ENCODE measurements at regions not wholly inside any gene's neighbourhood (a gene's known extent, or its start where the extent isn't known, plus 50 kb on each side); places are given as distances from the start of the nearest gene placed in this dataset.
"Not testable (repeated sequence)": the region's sequence is repeated elsewhere in the genome, so short reads cannot be mapped to it uniquely, and the experiment has no call there.

GRCh38 chr2:215722986-215723630 is 287.2 kb upstream of the FN1 start:
- Histone ChIP-seq H3K27ac (ENCODE audit: low read depth, low read length) (no peak overlapping the region), H3K27me3 (ENCODE audit: control insufficient read depth in 2 of 2, insufficient read depth in 2 of 2, low read length in 2 of 2) (no peaks in the 10 kb centered on the region), H3K4me1 (ENCODE audit: control insufficient read depth in 2 of 2, insufficient read depth in 2 of 2, low read length in 2 of 2) (no peaks in the 10 kb centered on the region), H3K4me3 (ENCODE audit: low read length) (no peak overlapping the region), H3K9me3 (ENCODE audit: control insufficient read depth in 2 of 3, low read length in 3 of 3) (no peaks in the 10 kb centered on the region), H3K36me3 (ENCODE audit: control insufficient read depth in 2 of 3, insufficient read depth in 3 of 3, low read length in 3 of 3) (no peaks in the 10 kb centered on the region)
- Mint-ChIP-seq H3K4me3 (no peak overlapping the region), H3K27ac (no peak overlapping the region), H3K4me1 (peaks cover 0 to 6% (median under 1%) of the 10 kb centered on the region in 7 donors), H3K36me3 (no peaks in the 10 kb centered on the region), H3K27me3 (peaks cover 0 to 17% (median 3%) of the 10 kb centered on the region in 5 donors), H3K9me3 (peaks cover 0 to 4% (median 0%) of the 10 kb centered on the region in 11 donors)
- ChIA-PET POLR2A (no interaction called here), CTCF (no interaction called here)
- ATAC-seq (no peak), DNase-seq (no peak)
- intact Hi-C loops (cut with micrococcal nuclease), result no loop called here

DNA sequence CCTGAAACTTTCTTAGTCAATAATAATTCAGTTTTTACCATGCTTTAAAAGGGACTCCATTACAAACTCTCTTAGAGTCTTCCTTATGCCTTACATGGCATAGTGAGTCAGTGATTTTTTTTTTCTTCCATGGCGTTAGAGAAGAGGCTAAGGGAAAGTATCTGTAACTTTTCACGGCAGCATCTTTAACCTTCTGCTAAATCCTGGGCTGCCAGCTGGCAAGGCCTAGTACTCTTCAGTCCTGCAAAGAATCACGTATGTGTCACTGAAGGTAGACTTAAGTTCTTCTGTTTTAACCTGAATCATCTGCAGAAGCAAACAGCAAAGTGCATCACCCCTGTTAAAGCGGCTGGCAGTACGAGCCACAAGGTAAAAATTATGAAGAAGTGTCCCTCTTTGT is 286.3 kb upstream of the FN1 start:
- H3K27me3 Mint-ChIP-seq, result peaks cover 0 to 17% (median 3%) of the 10 kb centered on the region in 5 donors
- CTCF ChIA-PET, result no interaction called here

GRCh38 chr2:215721515-215721914 is 285.6 kb upstream of the FN1 start:
- H3K4me3 ChIP-seq (ENCODE audit: low read length); H3K36me3 Mint-ChIP-seq; H3K4me1 ChIP-seq (ENCODE audit: control insufficient read depth in 2 of 2, insufficient read depth in 2 of 2, low read length in 2 of 2); H3K36me3 ChIP-seq (ENCODE audit: control insufficient read depth in 2 of 3, insufficient read depth in 3 of 3, low read length in 3 of 3); H3K9me3 Mint-ChIP-seq; H3K9me3 ChIP-seq (ENCODE audit: control insufficient read depth in 2 of 3, low read length in 3 of 3); intact Hi-C loops (cut with micrococcal nuclease); H3K4me1 Mint-ChIP-seq; H3K27ac Mint-ChIP-seq; H3K4me3 Mint-ChIP-seq; DNase-seq; CTCF ChIA-PET; ATAC-seq; H3K27me3 ChIP-seq (ENCODE audit: control insufficient read depth in 2 of 2, insufficient read depth in 2 of 2, low read length in 2 of 2); H3K27ac ChIP-seq (ENCODE audit: low read depth, low read length); POLR2A ChIA-PET: not testable (repeated sequence)
- H3K27me3 Mint-ChIP-seq, result peaks cover 0 to 17% (median 3%) of the 10 kb centered on the region in 5 donors

More for the DNA sequence above, 286.3 kb upstream of the FN1 start:
- H3K4me3 ChIP-seq (ENCODE audit: low read length), result no peak overlapping the region
- intact Hi-C loops (cut with micrococcal nuclease), result no loop called here
- H3K4me3 Mint-ChIP-seq, result no peak overlapping the region
- H3K9me3 ChIP-seq (ENCODE audit: control insufficient read depth in 2 of 3, low read length in 3 of 3), result no peaks in the 10 kb centered on the region
- no peak for DNase-seq
- no peaks in the 10 kb centered on the region for H3K4me1 ChIP-seq (ENCODE audit: control insufficient read depth in 2 of 2, insufficient read depth in 2 of 2, low read length in 2 of 2)
- H3K36me3 ChIP-seq (ENCODE audit: control insufficient read depth in 2 of 3, insufficient read depth in 3 of 3, low read length in 3 of 3), result no peaks in the 10 kb centered on the region
- H3K27ac ChIP-seq (ENCODE audit: low read depth, low read length), result no peak overlapping the region
- H3K27me3 ChIP-seq (ENCODE audit: control insufficient read depth in 2 of 2, insufficient read depth in 2 of 2, low read length in 2 of 2), result no peaks in the 10 kb centered on the region
- POLR2A ChIA-PET, result no interaction called here
- H3K27ac Mint-ChIP-seq, result no peak overlapping the region
- ATAC-seq, result no peak
- H3K9me3 Mint-ChIP-seq, result peaks cover 0 to 4% (median 0%) of the 10 kb centered on the region in 11 donors
- H3K4me1 Mint-ChIP-seq, result peaks cover 0 to 1% (median 0%) of the 10 kb centered on the region in 7 donors
- no peaks in the 10 kb centered on the region for H3K36me3 Mint-ChIP-seq

DNA sequence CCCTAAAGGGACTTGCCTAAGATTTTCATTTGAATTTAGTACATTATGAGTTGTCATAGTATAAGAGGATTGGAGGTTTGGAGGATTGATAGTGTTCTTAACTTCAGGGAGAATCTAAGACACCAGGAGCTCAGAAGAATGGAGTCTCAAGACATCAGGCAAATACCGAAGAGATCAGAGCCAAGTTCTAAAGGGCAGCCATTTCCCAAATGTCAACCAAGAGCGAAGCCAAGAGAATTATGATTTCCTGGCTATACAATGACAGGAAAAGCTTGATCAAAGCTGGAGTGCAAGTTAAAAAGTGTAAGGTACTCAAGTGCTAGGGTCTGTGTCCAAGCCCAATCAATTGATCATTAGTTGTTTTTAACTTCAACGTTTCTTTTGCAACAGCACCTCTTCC is 283.0 kb upstream of the FN1 start:
- no peaks in the 10 kb centered on the region for H3K27me3 ChIP-seq (ENCODE audit: control insufficient read depth in 2 of 2, insufficient read depth in 2 of 2, low read length in 2 of 2)
- H3K4me3 ChIP-seq (ENCODE audit: low read length), result no peak overlapping the region
- DNase-seq (no peak), ATAC-seq (no peak)
- no peaks in the 10 kb centered on the region for H3K9me3 ChIP-seq (ENCODE audit: control insufficient read depth in 2 of 3, low read length in 3 of 3)
- Mint-ChIP-seq H3K27ac (no peak overlapping the region), H3K27me3 (peaks cover 0 to 7% (median 0%) of the 10 kb centered on the region in 5 donors), H3K4me3 (no peak overlapping the region), H3K9me3 (peaks cover 0 to 4% (median 0%) of the 10 kb centered on the region in 11 donors), H3K36me3 (no peaks in the 10 kb centered on the region), H3K4me1 (peaks cover 0 to 1% (median 0%) of the 10 kb centered on the region in 7 donors)
- H3K4me1 ChIP-seq (ENCODE audit: control insufficient read depth in 2 of 2, insufficient read depth in 2 of 2, low read length in 2 of 2), result no peaks in the 10 kb centered on the region
- no peaks in the 10 kb centered on the region for H3K36me3 ChIP-seq (ENCODE audit: control insufficient read depth in 2 of 3, insufficient read depth in 3 of 3, low read length in 3 of 3)
- POLR2A ChIA-PET, result no interaction called here
- H3K27ac ChIP-seq (ENCODE audit: low read depth, low read length), result no peak overlapping the region
- intact Hi-C loops (cut with micrococcal nuclease), result no loop called here
- CTCF ChIA-PET, result no interaction called here

DNA sequence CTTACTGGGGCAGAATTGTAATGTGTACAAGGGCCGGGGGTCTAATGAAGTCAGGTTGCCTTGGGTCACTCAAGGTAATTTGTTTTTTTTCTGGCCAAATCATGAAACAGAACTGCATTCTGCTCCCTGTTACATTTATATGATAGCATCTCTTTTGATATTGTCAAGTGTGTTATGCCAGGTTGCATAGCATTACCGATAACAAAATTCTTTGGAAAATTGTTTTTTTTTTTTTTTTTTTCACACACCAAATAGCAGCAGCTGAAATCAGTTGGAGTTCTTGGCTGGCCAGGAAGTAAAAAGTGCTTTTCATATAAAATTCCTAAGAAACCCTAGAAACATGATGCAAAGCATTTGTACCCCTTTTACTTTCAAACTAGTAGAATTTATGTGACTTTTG is 282.6 kb upstream of the FN1 start:
- H3K27ac Mint-ChIP-seq, result no peak overlapping the region
- H3K27me3 ChIP-seq (ENCODE audit: control insufficient read depth in 2 of 2, insufficient read depth in 2 of 2, low read length in 2 of 2), result no peaks in the 10 kb centered on the region
- H3K4me3 ChIP-seq (ENCODE audit: low read length), result no peak overlapping the region
- no peaks in the 10 kb centered on the region for H3K4me1 ChIP-seq (ENCODE audit: control insufficient read depth in 2 of 2, insufficient read depth in 2 of 2, low read length in 2 of 2)
- peaks cover 0 to 4% (median 0%) of the 10 kb centered on the region in 11 donors for H3K9me3 Mint-ChIP-seq
- H3K36me3 Mint-ChIP-seq, result no peaks in the 10 kb centered on the region
- H3K27me3 Mint-ChIP-seq, result peaks cover 0 to 7% (median 3%) of the 10 kb centered on the region in 5 donors
- CTCF ChIA-PET, result no interaction called here
- DNase-seq, result no peak
- peaks cover 0 to 1% (median 0%) of the 10 kb centered on the region in 7 donors for H3K4me1 Mint-ChIP-seq
- intact Hi-C loops (cut with micrococcal nuclease), result no loop called here
- no peak for ATAC-seq
- H3K9me3 ChIP-seq (ENCODE audit: control insufficient read depth in 2 of 3, low read length in 3 of 3), result no peaks in the 10 kb centered on the region
- H3K36me3 ChIP-seq (ENCODE audit: control insufficient read depth in 2 of 3, insufficient read depth in 3 of 3, low read length in 3 of 3), result no peaks in the 10 kb centered on the region
- POLR2A ChIA-PET, result no interaction called here
- no peak overlapping the region for H3K27ac ChIP-seq (ENCODE audit: low read depth, low read length)
- H3K4me3 Mint-ChIP-seq, result no peak overlapping the region

DNA sequence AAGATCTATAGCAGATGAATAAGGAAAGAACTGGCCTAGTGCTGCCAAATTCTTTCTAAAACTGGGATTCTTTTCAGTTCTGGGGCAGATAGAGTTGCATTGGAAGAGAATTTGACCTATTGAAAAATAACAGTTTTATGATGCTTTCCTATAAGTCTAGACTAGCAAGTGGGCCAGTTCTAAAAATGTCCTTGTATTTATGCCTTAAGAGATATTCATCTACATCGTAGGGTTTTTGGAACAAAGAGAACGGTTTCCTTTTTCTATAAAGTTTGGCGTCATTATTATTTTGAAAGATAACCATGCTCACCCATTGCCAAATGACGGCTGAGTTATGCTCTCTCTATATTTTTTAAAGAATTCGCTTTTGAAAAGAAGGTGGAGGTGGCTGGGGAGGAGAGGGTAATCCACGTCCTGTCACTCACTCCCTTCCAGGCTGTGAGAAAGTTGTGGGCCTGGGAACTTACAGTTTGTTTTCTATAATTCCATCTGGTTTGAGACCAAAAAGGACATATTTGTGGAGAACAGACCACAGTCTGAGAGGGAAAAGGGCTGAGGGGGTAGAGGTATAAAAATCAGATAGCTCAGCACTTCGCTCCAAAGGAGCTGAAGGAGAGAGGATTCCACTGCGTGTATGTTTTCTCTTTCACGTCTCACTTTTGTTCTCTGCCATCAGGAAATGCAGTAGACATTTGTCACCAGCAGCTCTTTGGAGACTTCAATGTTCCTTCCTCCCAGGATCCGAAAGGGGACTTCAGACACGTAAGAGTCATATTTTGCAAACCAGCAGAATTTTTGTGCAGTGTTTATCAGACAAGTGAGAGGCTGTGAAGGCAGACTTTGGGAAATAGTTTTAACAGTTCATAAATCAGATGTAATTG is 281.9 kb upstream of the FN1 start:
- H3K9me3 Mint-ChIP-seq, result peaks cover 0 to 4% (median 0%) of the 10 kb centered on the region in 11 donors
- H3K4me1 Mint-ChIP-seq, result peaks cover 0 to 2% (median 0%) of the 10 kb centered on the region in 7 donors
- Histone ChIP-seq H3K27ac (ENCODE audit: low read depth, low read length) (no peak overlapping the region), H3K4me1 (ENCODE audit: control insufficient read depth in 2 of 2, insufficient read depth in 2 of 2, low read length in 2 of 2) (no peaks in the 10 kb centered on the region), H3K4me3 (ENCODE audit: low read length) (no peak overlapping the region), H3K27me3 (ENCODE audit: control insufficient read depth in 2 of 2, insufficient read depth in 2 of 2, low read length in 2 of 2) (no peaks in the 10 kb centered on the region), H3K9me3 (ENCODE audit: control insufficient read depth in 2 of 3, low read length in 3 of 3) (no peaks in the 10 kb centered on the region), H3K36me3 (ENCODE audit: control insufficient read depth in 2 of 3, insufficient read depth in 3 of 3, low read length in 3 of 3) (no peaks in the 10 kb centered on the region)
- ChIA-PET CTCF (no interaction called here), POLR2A (no interaction called here)
- ATAC-seq (no peak), DNase-seq (no peak)
- no peak overlapping the region for H3K4me3 Mint-ChIP-seq
- no peaks in the 10 kb centered on the region for H3K36me3 Mint-ChIP-seq
- no peak overlapping the region for H3K27ac Mint-ChIP-seq
- H3K27me3 Mint-ChIP-seq, result peaks cover 0 to 12% (median 6%) of the 10 kb centered on the region in 5 donors
- intact Hi-C loops (cut with micrococcal nuclease), result no loop called here

All from naive thymus-derived CD4-positive, alpha-beta T cell (primary cell).